Astrocyte (in vitro differentiated cells and primary cell): ENCODE measurements at regions not wholly inside any gene's neighbourhood (a gene's known extent, or its start where the extent isn't known, plus 50 kb on each side); places are given as distances from the start of the nearest gene placed in this dataset.

Source experiments
- CTCF ChIP-seq: IDR thresholded peaks from 2 replicates; pipeline ENCODE4 v1.5.1; 2011; ENCODE audit warnings: low read depth, mild to moderate bottlenecking, inconsistent platforms, low read length, moderate library complexity; ENCODE audit not compliant: insufficient read depth
- EZH2 ChIP-seq: IDR thresholded peaks from 2 replicates; pipeline ENCODE4 v1.6.1; 2012; ENCODE audit warnings: mild to moderate bottlenecking, low read length, inconsistent platforms; ENCODE audit not compliant: insufficient read depth

GRCh38 chr18:78429127-78430108 lies 550.2 kb upstream of the SALL3 start:
- TF ChIP-seq CTCF (no peak), EZH2 (no peak)
